Jurkat, Clone E6-1 (cell line): ENCODE measurements at regions not wholly inside any gene's neighbourhood (a gene's known extent, or its start where the extent isn't known, plus 50 kb on each side); places are given as distances from the start of the nearest gene placed in this dataset.

ENCODE experiments used
- DNase-seq: peaks from one replicate; pipeline ENCODE4 v3.0.0-alpha.2; 2011; ENCODE audit warnings: low read depth, low spot score
- H3K4me3 ChIP-seq: 2 replicates; pipeline ENCODE4 v1.5.1; 2011; ENCODE audit warnings: mild to moderate bottlenecking, low read length, control low read depth, moderate library complexity

DNA sequence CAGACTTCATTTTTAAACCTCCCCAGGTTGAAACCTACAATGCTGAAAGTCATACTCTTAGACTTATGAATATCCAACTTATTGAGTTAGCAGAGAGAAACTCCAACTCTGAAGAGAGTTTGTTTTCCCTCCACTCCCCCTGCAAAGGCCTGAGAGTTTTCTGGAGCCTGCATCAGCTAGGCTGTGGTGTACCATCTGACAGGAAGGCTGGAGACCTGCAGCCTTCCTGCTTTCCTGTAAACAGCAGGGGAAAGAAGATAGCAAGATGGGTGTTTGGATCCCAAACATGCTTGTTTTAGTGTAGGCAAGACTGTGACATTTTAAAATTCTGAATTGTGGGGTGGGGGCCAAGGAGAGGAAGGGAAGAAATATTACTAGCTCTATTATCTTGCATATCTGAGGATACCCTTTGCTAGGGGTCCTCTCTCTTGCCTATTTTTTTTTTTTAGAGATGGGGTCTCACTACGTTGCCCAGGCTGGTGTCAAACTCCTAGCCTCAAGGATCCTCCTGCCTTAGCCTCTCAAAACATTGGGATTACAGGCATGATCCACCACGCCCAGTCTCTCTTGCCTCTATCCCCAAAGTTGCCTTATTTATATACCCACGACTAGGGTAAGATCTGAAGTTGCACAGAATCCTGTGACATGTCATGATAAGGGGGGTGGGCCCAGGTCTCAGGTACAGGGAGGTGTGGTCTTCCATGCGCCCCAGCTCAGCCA is 51.0 kb upstream of the USP3 start:
- no peak for DNase-seq

GRCh38 chr15:63454503-63455211 is 49.7 kb upstream of the USP3 start:
- no peak for DNase-seq

More for the DNA sequence above, 51.0 kb upstream of the USP3 start:
- no peak overlapping the region for H3K4me3 ChIP-seq

More at GRCh38 chr15:63454503-63455211, 49.7 kb upstream of the USP3 start:
- H3K4me3 ChIP-seq, result no peak overlapping the region
